ENCODE measurements at regions not wholly inside any gene's neighbourhood (a gene's known extent, or its start where the extent isn't known, plus 50 kb on each side); places are given as distances from the start of the nearest gene placed in this dataset.
"Not testable (repeated sequence)": the region's sequence is repeated elsewhere in the genome, so short reads cannot be mapped to it uniquely, and the experiment has no call there.

DNA sequence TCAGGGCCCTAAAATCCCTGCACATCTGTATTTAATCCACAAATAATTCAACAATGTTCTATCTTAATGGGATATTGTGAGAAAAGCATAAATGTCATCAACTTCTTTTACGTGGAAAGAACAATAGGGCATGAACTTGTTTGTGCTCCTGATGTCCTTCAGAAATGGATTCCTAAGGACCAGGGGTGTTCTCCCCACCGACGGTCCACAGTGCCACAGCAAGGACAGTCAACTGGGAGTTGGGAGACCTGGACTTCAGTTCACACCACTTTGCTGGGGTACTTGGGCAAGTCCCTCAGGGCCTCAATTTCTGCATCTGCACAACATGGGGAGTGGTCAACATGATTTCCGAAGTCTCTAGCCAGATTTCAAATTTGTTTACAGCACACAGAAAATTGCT is 908.4 kb downstream of the RPIA start:
- TF ChIP-seq, protein P1, sequence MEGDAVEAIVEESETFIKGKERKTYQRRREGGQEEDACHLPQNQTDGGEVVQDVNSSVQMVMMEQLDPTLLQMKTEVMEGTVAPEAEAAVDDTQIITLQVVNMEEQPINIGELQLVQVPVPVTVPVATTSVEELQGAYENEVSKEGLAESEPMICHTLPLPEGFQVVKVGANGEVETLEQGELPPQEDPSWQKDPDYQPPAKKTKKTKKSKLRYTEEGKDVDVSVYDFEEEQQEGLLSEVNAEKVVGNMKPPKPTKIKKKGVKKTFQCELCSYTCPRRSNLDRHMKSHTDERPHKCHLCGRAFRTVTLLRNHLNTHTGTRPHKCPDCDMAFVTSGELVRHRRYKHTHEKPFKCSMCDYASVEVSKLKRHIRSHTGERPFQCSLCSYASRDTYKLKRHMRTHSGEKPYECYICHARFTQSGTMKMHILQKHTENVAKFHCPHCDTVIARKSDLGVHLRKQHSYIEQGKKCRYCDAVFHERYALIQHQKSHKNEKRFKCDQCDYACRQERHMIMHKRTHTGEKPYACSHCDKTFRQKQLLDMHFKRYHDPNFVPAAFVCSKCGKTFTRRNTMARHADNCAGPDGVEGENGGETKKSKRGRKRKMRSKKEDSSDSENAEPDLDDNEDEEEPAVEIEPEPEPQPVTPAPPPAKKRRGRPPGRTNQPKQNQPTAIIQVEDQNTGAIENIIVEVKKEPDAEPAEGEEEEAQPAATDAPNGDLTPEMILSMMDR (IDR thresholded peaks at IDR 0.05) = not testable (repeated sequence)
- not testable (repeated sequence) for TF ChIP-seq POLR2A (IDR thresholded peaks at IDR 0.05)
